Prostate gland (tissue), 2 donors: ENCODE measurements at regions not wholly inside any gene's neighbourhood (a gene's known extent, or its start where the extent isn't known, plus 50 kb on each side); places are given as distances from the start of the nearest gene placed in this dataset.

Experiments used
- POLR2A ChIP-seq: fragments of 450-650 bp; IDR thresholded peaks from one replicate; pipeline ENCODE4 v1.6.1; 2016; ENCODE audit warnings: antibody characterized with exemption, mild to moderate bottlenecking
- TF ChIP-seq, protein P1 (sequence below), 4 experiments: fragments of 200-600 bp in 2 of 4; fragments of 450-650 bp in 2 of 4; sonication (generic) in 2 of 4; IDR thresholded peaks; 1 replicate in 3 of 4; 2 replicates in 1 of 4; pipeline ENCODE4 v1.5.1; 2016 to 2019; ENCODE audit warnings: antibody characterized with exemption in 4 of 4, mild to moderate bottlenecking in 2 of 4, moderate library complexity in 2 of 4

DNA sequence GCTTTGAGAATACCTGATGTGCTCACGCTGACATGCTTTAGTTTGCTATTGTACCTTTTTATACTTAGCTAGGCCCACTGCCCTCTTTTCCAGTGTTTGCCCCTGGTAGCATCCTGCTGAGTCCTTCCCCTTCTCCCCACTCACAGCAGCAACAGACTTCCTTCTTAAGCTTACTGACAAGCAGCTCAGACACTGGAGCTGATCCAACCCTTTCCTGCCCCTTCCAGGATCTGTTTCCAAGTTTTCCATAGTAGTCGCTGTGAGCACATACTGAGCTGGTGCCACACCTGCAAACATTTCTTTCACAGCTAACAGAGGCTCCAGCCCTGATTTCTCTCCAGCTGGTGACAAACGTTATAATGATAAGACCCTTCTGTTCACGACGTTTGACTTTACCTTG, 991.4 kb upstream of the CELF4 start:
- TF ChIP-seq, protein P1, sequence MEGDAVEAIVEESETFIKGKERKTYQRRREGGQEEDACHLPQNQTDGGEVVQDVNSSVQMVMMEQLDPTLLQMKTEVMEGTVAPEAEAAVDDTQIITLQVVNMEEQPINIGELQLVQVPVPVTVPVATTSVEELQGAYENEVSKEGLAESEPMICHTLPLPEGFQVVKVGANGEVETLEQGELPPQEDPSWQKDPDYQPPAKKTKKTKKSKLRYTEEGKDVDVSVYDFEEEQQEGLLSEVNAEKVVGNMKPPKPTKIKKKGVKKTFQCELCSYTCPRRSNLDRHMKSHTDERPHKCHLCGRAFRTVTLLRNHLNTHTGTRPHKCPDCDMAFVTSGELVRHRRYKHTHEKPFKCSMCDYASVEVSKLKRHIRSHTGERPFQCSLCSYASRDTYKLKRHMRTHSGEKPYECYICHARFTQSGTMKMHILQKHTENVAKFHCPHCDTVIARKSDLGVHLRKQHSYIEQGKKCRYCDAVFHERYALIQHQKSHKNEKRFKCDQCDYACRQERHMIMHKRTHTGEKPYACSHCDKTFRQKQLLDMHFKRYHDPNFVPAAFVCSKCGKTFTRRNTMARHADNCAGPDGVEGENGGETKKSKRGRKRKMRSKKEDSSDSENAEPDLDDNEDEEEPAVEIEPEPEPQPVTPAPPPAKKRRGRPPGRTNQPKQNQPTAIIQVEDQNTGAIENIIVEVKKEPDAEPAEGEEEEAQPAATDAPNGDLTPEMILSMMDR (IDR thresholded peaks at IDR 0.05): no peak
- no peak for TF ChIP-seq POLR2A
